HG03066 (cell line): ENCODE measurements at regions not wholly inside any gene's neighbourhood (a gene's known extent, or its start where the extent isn't known, plus 50 kb on each side); places are given as distances from the start of the nearest gene placed in this dataset.
"Not testable (repeated sequence)": the region's sequence is repeated elsewhere in the genome, so short reads cannot be mapped to it uniquely, and the experiment has no call there.

Experiments used
- ATAC-seq: cut with Tn5 transposase; IDR thresholded peaks from one replicate; pipeline ENCODE4 v1.9.1; 2021; ENCODE audit warnings: low read depth; ENCODE audit not compliant: unreplicated experiment

GRCh38 chr3:107211608-107212007, 165.6 kb upstream of the CCDC54 start:
- ATAC-seq, result no peak

GRCh38 chr3:107212618-107213017, 164.6 kb upstream of the CCDC54 start:
- no peak for ATAC-seq

GRCh38 chr3:107213044-107213669, 164.1 kb upstream of the CCDC54 start:
- ATAC-seq, result no peak

DNA sequence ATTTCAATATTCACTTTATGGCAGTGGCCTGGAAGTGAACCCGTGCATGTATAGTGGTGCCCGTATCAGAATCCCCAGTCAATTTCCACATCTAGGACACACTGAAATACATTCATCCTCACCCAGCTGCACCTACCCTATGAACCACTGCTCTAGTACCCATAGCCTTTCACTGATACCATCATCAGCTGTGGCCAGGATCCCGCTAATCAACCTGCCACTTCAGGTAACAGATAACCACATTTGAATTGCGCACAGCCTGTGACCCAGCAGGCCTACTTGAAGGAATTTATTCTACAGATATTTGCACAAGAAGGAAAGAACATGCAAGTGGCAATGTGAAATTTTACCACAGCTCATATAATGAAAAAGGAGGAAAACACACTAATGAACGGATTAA, 161.0 kb upstream of the CCDC54 start:
- ATAC-seq, result no peak

DNA sequence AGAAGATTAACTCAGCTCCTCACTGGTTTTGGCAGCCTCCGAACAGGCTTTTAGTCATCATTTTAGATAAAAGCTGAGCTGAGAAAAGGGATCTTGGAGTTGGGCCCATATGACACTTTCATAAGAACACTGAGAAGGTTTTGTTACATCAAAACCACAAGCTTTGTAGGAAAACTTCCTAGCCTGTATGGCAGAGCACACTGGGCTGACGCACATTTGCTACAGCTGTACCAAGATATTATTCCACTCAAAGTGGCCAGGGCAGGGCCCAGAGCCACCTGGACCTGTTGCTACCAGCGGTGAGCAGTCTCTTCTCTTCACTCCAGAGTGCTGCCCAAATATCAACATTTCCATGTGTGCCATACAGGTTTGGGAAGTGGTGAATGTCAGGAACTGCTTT, 160.5 kb upstream of the CCDC54 start:
- no peak for ATAC-seq

GRCh38 chr3:107217172-107217571, 160.1 kb upstream of the CCDC54 start:
- ATAC-seq, result no peak

GRCh38 chr3:107218864-107219269, 158.4 kb upstream of the CCDC54 start:
- no peak for ATAC-seq

DNA sequence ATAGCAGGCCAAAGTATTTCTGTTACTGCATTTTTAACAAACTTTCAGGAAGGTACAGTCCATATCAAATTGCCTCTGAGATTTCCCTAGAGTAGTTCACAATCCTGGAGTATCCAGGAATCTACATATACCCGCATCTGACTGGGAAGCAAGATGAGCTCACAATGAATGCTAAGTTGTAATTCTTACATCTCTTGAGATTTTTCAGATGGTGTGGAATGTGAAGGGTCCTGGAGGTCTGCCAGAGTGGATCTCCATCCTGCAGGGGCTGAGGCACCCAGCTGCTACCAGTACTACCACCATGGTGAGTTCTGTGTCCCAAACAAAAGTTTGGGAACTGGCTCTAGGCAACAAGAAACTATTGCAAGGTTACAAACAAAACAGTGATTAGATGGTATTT, 156.7 kb upstream of the CCDC54 start:
- no peak for ATAC-seq

GRCh38 chr3:107221856-107222255, 155.4 kb upstream of the CCDC54 start:
- ATAC-seq, result no peak

DNA sequence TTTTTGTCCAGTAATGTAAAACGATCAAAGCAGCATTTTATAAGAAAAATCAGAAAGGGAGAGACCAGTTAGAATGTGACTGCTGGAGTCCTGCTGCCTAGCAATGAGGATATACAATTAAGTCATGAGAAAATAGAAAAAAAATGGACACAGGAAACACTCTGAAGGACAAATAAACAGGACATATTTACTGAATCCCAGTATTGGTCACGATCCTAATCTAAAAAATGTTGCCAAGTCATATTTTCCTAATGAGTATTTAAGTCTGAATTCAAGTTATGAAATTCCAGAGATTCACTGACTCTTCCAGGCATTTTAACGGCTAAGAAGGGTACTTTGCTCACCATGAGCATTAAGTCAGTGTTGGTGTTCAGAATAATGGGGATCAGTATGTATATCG, 154.3 kb upstream of the CCDC54 start:
- ATAC-seq, result no peak

- ATAC-seq, result no peak
These were observed 153.1 kb upstream of the CCDC54 start for GRCh38 chr3:107224026-107224596.

- ATAC-seq, result no peak
These were observed 150.1 kb upstream of the CCDC54 start for GRCh38 chr3:107227091-107227490.

DNA sequence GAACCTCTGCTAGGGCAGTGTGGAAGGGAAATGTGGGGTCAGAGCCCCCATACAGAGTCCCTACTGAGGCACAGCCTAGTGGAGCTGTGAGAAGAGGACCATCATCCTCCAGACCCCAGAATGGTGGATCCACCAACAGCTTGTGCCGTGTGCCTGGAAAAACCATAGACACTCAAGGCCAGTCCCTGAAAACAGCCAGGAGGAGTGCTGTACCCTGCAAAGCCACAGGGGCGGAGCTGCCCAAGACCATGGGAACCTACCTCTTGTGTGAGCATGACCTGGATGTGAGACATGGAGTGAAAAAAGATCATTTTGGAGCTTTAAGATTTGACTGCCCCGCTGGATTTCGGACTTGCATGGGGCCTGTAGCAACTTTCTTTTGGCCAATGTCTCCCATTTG, 143.4 kb upstream of the CCDC54 start:
- not testable (repeated sequence) for ATAC-seq

DNA sequence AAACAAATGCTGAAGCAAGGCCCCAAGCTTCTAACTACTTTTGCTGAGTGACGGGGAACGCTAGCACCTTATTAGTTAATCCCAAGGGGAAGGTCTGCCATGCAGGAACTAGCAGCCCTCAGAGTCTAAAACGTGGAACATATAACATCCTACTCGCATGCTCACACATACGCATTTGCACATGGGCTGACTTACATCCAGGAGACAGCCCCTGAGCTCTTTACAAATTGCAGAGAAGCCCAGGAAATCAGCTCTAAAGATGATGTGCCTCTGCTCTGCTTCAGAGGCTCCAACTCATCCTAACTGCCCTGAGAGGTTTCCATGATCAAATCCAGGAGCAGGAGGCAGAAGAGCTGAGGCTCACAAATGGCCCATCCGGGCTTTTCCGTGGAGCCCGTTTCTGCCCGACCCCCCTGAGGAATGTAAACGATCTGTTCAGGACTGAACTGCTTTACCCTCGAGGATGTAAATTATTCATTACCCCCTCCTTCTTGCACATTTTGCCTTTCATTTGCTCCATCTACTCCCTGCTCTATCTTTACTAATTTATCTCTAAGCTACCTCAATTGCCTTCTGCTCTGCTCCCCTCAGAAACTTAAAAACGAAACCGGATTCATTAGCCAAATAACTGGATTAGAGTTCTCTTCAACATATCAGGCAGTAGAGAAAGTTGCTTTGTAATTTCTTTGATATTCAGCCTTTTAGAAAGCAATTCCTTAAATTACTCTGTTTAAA, 141.9 kb upstream of the CCDC54 start:
- ATAC-seq, result no peak

DNA sequence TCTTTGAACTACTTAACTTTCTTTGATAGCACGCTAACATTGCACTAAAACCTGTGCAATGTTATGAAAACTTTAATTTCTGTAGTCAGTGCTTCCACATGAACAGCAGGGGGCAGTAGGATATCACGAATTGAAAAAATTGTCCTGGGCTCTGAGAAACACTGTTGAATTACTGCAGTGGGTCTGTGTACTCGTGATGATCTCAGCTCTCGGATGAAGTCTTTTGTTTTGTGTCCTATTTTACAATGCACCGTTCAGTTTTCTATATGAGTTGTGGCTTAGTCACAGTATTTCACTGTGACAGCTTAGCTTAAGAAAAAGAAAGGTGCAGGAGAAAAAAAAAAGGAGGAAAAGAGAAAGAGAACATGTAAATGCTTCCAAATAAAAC, 141.3 kb upstream of the CCDC54 start:
- peak; percentile 65 for ATAC-seq

DNA sequence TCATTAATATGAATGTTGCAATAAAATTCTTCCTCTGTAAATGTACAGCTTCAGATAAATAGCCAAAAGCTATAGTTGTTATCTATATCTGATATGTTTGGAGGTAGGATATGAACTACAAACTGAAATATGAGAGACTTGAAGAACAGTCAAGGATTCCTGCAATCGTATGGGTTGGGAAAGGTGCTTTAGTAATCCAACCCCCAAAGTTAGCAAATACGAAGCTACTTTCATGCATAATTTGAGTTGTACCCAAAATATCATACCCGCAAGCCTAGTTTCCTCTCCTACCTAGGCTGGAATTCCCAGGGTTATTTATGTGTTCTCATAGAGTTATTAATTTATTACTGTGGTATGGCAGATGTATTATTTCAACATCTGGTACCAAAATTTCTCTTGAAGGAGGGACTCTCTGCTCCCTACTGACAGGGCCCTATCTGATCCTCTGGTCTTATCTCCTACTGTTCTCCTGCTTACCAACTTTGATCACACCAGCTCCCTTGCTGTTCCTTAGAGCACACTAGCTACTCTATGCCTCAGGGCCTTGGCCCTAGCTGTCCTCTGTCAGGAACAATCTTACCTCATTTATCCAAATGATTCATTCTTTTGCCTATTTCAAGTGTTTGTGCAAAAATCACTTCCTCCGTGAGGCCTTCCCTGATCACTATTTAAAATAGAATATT, 140.4 kb upstream of the CCDC54 start:
- ATAC-seq, result no peak

DNA sequence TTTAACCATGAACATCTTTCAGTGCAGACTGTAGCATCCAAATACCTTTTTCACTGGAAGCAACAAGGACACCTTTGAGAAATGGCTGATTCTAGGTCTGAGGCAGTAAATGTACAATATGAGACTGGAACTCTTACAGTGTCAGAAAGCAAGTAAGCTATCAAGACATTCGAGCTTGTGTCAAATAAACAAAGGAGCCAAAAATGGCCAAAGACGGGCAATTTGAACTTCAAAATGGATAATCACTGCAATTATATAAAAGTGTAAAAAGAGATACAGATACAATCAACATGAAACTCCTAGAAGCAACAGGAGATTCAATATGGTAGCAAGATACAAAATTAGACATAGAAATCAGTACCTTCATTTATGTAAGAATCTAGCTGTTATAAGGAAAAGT, 138.5 kb upstream of the CCDC54 start:
- ATAC-seq, result no peak

GRCh38 chr3:107239703-107240102, 137.5 kb upstream of the CCDC54 start:
- ATAC-seq, result no peak

DNA sequence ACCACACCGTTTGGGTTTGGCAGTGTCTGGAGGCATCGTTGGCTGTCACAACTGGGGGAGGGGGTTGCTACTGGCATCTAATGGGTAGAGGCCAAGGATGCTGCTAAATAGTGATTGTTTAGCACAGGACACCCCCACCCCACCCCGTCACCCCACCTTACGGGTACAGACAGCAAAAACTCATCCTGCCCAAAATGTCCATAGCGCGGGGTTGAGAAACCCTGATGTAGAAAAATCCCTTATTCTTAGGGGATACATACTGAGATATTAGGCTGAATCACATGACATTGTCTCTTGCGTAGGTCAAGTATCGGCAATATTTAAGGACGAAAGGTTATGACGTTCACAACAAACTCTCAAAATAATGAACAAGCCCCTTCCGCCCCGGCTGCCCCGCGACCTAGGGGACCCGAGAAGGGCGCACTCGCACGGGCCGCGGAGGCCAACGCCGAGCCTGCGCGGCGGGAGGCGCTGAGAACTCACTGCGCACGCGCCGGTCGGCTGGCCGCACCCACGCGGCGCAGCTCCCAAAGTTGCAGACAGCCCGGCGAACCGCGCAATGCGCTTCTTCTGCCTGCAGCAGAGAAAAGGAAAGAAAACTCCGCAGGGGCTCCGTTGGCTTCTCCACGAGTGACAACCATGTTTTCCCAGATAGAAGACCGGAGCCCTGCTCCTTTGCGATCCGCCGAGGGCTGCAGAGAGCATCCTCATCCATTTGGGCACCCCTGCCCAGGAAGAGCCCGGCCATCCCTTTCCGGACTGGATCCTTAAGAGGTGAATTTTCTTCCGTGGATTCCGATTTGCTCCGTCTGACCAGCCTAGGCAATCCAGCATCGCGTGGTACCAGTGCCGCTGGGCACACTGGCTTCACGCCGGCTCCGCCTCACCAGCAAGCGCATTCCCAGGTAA, 136.8 kb upstream of the CCDC54 start:
- ATAC-seq, result peak; percentile 88

DNA sequence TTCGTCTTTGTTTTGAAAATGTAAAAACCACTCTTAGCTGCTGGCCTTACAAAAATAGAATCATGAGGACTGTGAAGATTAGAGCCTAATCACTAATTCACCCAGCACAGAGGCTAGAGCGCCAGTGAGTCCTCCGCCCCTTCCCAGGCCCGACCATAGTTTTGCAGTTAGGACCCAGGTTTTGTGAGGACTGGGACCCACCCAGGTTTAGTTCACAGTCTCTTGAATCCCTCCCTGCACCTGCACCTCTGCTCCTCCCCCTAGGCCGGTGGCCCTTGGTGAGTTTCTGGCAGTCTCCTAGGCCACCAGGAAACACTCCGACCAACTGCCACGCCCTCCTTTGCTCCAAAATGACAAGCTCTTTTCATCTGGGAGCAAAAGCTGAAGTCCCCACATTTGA, 136.0 kb upstream of the CCDC54 start:
- peak; percentile 24 for ATAC-seq

GRCh38 chr3:107242579-107242978, 134.7 kb upstream of the CCDC54 start:
- ATAC-seq, result no peak
